NCI-H226 (cell line): ENCODE measurements at regions not wholly inside any gene's neighbourhood (a gene's known extent, or its start where the extent isn't known, plus 50 kb on each side); places are given as distances from the start of the nearest gene placed in this dataset.
A peak's percentile ranks its signal among the peaks of the same experiment; 100 is the strongest.

Experiments
- DNase-seq: peaks from one replicate; pipeline ENCODE4 v3.0.0-alpha.2; 2015

GRCh38 chr1:221801773-221802516 lies 60.1 kb upstream of the DUSP10 start:
- DNase-seq = peak; percentile 52

GRCh38 chr1:221801251-221801661 lies 59.4 kb upstream of the DUSP10 start:
- DNase-seq = no peak

GRCh38 chr1:221800831-221801230 lies 58.9 kb upstream of the DUSP10 start:
- DNase-seq = no peak

GRCh38 chr1:221797506-221797905 lies 55.6 kb upstream of the DUSP10 start:
- no peak for DNase-seq

- no peak for DNase-seq
Measured at GRCh38 chr1:221796700-221797099, 54.8 kb upstream of the DUSP10 start.

- DNase-seq = no peak
Measured at GRCh38 chr1:221795380-221795779, 53.5 kb upstream of the DUSP10 start.

- no peak for DNase-seq
Measured at GRCh38 chr1:221794935-221795334, 53.0 kb upstream of the DUSP10 start.

GRCh38 chr1:221794079-221794670 lies 52.3 kb upstream of the DUSP10 start:
- DNase-seq = no peak

- no peak for DNase-seq
Measured at GRCh38 chr1:221793439-221794078, 51.7 kb upstream of the DUSP10 start.

GRCh38 chr1:221791846-221792245 lies 50.0 kb upstream of the DUSP10 start:
- no peak for DNase-seq
